HG02884 (cell line): ENCODE measurements at regions not wholly inside any gene's neighbourhood (a gene's known extent, or its start where the extent isn't known, plus 50 kb on each side); places are given as distances from the start of the nearest gene placed in this dataset.
"Not testable (repeated sequence)": the region's sequence is repeated elsewhere in the genome, so short reads cannot be mapped to it uniquely, and the experiment has no call there.

Source experiments
- ATAC-seq: cut with Tn5 transposase; IDR thresholded peaks from one replicate; pipeline ENCODE4 v1.9.1; 2021; ENCODE audit warnings: mild to moderate bottlenecking, moderate library complexity; ENCODE audit not compliant: unreplicated experiment

DNA sequence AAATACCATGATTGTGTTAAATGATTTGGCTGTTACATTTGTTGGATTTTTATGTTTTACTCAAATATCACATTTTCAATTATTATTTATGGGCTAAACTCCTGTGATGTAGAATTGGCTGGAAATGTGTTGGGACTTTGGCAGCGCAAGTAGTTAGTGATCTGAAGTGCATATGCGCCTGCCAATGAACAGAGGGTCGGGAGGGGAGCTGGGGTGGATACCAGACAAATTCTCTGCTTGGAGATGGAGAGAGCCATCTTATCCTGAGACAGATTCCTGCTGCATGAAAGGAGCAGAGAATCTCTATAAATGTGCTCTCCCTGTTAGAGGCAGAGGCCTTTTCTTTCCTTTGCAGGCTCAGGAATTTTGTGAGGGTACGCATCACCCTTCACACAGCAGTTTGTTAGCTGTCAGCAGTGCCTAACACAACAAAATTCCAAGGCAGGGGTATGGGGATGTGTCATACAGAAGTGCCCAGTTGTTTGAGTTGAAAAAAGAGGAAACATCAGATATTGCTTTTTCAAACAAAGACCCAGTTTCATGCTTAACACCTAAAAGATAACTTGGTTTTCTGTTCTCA is 489.1 kb downstream of the CSNK1G3 start:
- ATAC-seq, result no peak

DNA sequence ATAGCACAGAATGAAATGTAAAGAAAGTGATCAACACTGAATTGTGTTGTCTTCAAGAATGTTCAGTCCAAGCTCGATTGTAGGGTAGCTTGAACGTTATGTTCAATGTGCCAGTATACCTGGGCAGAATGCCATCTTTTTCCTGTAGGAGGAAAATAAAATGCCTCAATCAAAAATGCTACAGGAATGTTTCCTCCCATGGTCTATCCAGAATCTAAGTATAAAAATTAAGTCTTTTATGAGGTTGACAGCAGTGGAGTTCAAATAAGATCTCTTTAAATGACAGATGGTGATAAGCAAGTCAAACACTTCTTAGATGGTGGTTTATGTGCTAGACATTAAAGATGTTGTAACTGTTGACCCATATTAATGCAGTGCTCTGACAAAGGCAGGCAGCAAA is 488.6 kb downstream of the CSNK1G3 start:
- no peak for ATAC-seq

DNA sequence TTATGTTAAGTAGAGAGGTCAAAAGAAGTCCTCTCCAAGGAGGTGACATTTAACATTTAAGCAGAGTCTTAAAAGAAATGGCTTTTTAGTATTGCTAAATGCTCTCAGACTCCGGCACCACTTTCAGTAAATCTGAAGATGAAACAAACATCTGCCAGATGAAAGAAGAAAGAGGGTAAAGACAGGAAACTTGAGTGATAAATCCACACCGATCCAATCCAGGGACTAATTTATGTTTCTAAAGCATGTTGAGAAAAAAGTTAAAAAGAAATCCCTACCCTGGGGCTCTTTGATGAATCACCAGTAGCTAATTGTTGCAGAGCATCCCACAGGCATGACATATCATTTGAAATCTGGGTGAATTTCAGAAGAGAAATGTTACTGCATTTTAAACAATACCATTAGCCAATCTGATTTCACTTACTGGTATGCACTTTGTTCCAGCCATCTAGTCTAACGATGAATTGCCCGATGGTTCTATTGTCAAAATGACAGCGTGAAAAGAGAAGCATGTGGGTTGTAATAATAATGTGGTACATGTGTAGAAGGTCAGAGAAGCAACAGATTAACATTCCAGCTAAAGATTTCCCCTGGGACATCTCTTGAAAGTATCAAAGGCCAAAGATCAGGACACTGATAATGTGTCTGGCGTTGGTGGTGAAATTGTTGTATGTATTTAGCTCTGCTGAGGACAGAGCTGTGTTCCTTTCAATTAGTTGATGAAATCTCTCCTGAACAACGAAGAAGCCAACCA is 485.7 kb downstream of the CSNK1G3 start:
- ATAC-seq, result no peak

DNA sequence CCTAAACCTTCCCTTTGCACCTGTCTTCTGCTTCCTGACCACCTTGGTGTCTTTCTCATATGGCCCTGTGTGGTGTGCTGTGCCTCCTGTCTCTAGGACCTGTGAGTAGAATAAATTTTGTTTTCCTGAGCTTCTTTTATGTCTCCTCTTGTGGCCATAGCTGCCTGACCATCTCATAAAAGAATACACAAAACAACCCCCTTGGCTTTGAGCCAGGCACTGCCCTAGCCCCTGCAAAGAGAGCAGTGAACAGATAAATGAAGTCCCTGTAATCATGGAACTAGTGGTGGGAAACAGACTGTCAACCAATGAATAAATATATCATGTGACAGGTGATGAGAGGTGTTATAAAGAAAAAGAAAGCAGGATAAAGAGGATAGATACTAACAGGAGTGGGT is 485.1 kb downstream of the CSNK1G3 start:
- ATAC-seq, result no peak

DNA sequence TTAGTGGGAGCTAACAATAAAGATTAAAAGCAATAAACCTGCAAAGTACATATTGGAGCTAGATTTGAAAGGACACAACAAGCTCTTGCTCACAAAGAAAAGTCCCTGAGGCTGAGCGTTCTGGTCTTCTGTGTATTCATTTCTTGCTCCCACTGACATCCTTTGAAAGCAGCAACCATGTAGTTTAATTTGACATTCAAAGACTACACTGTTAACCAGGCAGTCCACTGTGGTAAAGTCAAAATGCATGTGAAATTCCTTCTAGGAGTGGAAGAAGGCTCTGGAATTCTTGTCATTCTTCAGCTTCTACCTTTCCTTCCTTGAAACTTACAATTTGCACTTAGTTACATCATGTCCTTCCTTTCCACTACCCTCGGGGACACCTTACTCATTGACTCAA is 480.7 kb downstream of the CSNK1G3 start:
- ATAC-seq, result no peak

DNA sequence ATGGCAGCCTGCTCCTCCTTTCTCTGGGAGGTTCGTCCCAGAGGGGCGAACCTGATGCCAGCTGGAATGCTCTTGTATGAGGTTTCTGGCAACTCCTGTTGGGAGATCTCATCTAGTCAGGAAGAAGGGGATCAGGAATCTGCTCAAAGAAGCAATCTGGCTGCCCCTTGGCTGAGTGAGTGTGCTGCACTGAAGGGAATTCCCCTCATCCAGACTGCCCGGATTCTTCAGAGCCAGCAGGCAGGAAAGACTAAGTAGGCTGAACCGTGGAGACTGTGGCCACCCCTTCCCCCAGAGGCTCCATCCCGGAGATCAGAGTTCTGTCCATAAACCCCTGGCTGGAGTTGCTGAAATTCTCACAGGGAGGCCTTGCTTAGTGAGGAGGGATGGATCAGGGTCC is 476.0 kb downstream of the CSNK1G3 start:
- no peak for ATAC-seq

- peak; percentile 85 for ATAC-seq
Measured at GRCh38 chr5:123976379-123977033, 464.5 kb downstream of the CSNK1G3 start.

DNA sequence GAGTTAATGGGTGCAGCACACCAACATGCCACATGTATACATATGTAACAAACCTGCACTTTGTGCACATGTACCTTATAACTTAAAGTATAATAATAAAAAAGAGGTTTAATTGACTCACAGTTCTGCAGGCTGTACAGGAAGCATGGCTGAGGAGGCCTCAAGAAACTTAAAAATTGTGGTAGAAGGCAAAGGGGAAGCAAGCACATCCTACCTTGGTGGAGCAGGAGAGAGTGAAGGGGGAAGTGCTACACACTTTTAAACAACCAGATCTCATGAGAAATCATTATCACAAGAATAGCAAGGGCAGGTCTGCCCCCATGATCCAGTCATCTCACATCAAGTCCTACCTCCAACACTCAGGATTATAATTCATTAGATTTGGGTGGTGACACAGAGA is 463.5 kb downstream of the CSNK1G3 start:
- not testable (repeated sequence) for ATAC-seq

DNA sequence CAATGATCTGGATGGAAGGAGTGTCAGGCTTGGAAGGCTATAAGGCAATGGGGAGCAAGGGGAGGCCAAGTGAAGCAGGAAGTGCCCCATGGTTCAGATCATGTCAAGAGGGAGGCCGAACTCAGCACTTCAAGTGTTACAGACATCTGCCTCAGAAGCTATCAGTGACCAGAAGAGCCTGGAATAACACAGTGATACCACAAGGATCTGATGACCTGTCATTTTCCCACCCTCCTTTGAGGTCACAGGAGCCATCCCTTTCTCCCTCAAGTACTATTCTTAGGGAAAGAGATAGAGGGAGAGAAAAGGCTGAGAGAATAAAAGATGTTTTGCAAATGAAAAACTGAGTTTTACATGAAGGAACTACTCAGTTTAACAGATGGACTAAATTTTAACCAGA is 454.8 kb downstream of the CSNK1G3 start:
- no peak for ATAC-seq

GRCh38 chr5:123965626-123966025 is 453.6 kb downstream of the CSNK1G3 start:
- ATAC-seq, result no peak

- ATAC-seq, result no peak
Measured at GRCh38 chr5:123964884-123965283, 452.9 kb downstream of the CSNK1G3 start.

- ATAC-seq, result no peak
Measured at GRCh38 chr5:123960526-123960925, 448.5 kb downstream of the CSNK1G3 start.

- ATAC-seq, result no peak
Measured at GRCh38 chr5:123951582-123951977, 439.6 kb downstream of the CSNK1G3 start.

DNA sequence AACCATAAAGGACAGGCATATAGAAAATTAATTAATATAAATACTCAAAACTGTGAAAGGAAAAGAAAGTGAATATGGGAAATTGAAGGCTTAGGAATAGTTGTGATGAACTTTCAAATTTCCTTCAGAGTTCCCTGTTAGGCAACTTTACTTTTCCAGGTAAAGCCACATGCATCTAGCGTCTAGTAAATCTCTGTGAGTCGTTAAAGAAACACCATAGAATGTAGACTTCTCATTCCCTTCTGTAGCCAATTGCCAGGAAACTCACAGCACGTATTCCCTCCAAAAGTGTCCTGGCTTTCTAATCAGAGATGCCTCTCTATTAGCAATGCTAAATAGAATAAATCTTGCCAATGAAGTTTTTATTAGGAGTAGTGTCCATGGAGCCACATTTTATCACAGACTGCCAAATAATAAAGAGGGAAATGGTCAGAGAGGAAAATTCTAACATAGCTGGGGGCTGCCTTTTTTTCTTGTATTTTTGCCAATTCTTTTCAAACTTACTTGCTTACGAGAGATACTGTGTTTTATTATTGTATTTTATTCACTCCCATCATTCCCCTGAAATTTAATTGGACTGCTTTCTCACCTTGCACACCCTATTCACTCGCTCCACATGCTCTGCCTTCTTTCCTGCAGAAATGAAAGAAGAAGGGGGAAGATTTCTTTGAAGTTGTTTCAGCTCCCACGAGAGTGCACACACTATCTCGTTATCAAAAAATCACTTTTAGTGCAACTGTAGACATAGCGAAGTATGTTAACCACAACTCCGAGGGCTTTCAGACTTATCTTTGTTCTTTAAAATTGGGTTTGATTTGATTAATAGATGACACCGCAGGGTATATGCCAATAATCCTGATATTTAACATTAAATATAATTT is 439.0 kb downstream of the CSNK1G3 start:
- no peak for ATAC-seq

DNA sequence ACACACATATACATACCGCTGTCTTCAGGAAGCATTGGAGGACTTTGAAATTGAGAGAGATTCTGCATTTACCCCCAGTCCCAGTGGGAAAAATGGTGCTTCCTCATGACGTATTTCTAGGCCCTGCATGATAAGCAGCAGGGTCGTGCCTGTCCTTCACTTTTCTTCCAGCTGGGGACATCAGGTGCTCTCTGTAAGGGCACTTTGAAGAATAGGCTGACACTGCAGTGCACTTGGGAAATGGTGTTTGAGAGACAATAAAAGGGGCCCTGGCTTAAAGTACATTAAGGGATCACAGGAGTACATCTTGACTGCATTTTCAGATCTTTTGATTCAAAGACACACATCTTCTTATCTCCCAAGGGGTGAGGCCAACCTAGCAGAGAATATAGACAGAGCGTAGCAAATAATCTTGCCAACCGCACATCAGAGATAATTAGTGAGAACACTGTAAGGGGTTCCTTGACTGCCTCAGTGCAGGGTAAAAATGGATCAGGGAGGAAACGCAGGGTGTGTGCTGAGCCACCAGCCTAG is 437.9 kb downstream of the CSNK1G3 start:
- no peak for ATAC-seq

- no peak for ATAC-seq
Measured at GRCh38 chr5:123949043-123949804, 437.2 kb downstream of the CSNK1G3 start.

GRCh38 chr5:123947797-123948196 is 435.8 kb downstream of the CSNK1G3 start:
- ATAC-seq, result no peak

DNA sequence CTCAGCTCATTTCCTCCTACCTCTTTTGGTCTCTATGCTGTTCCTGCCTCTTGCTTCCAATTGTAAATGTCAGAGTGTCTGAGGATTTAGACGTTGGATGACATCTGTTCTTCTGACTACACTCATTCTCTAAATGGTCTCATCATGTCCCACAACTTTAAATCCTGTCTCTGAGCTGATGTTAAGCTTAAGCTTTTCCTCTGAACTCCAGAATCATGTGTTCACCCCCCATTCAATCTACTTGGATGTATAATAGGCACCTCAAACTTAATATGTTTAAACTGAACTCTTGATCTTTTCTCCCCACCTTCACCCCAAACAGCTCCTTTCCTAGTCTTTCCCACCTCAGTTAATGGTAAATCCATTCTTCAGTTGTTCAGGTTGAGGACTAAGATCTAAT is 433.6 kb downstream of the CSNK1G3 start:
- ATAC-seq, result no peak

DNA sequence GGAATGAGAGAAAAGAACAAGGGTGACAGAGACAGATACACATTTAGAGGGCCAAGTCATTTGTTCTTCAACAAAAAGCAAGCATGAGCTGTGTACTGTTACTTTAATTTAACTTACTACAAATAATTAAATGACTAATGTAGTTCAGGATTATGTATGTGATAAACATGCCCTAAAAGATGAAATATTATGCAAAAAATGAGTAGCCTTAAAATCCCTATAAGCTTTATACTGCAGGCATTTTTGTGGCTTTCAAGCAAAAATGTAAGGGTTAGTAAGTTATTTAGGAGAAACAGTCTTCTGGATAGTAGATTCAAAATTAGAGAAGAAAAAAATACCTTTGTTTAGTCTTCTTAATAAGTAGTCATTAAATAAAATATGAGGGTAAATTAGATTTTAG is 431.2 kb downstream of the CSNK1G3 start:
- no peak for ATAC-seq

DNA sequence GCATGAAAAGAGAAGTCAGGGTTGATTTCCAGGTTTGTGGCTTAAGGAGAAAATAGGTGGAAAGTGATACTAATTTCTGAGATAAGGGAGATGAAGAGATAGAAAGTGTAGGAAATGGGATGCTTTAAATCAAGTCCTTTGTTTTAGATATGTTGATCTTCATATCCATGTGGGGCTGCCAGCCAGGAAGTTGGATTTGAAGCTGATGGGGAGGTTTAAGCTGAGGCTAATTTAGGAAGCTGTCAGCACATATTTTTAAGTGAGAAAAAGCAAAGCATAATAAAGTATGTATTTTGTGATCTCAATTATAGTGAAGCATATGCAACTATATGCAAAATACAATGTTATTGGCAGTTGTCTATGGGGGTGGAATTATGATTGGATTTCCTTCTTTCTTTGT is 428.4 kb downstream of the CSNK1G3 start:
- no peak for ATAC-seq
